NT2/D1 (cell line): ENCODE measurements at regions not wholly inside any gene's neighbourhood (a gene's known extent, or its start where the extent isn't known, plus 50 kb on each side); places are given as distances from the start of the nearest gene placed in this dataset.

Source experiments
- SUZ12 ChIP-seq: IDR thresholded peaks from 2 replicates; pipeline ENCODE4 v1.6.1; 2011; ENCODE audit not compliant: insufficient read length, insufficient read depth; ENCODE audit errors: extremely low read depth
- YY1 ChIP-seq: IDR thresholded peaks from 2 replicates; pipeline ENCODE4 v1.6.1; 2011; ENCODE audit not compliant: insufficient read length, insufficient read depth
- ZNF274 ChIP-seq: IDR thresholded peaks from 2 replicates; pipeline ENCODE4 v1.6.1; 2011; ENCODE audit warnings: mild to moderate bottlenecking, low read depth, low read length

- TF ChIP-seq SUZ12 = no peak
- TF ChIP-seq YY1 = no peak
- TF ChIP-seq ZNF274 = no peak
These were observed 264.7 kb downstream of the ENGASE start for GRCh38 chr17:79339321-79339720.
